Left ventricle myocardium superior (tissue), 1 donor: ENCODE measurements at regions not wholly inside any gene's neighbourhood (a gene's known extent, or its start where the extent isn't known, plus 50 kb on each side); places are given as distances from the start of the nearest gene placed in this dataset.
"Not testable (repeated sequence)": the region's sequence is repeated elsewhere in the genome, so short reads cannot be mapped to it uniquely, and the experiment has no call there.

Source experiments
- ATAC-seq: fragments of 200-7000 bp; cut with Tn5 transposase; one replicate; pipeline ENCODE4 v1.9.1; 2020; ENCODE audit warnings: mild to moderate bottlenecking, moderate library complexity
- DNase-seq: peaks from one replicate; pipeline ENCODE4 v3.0.0-alpha.2; 2020
- intact Hi-C: fragments of 100-400 bp; cut with micrococcal nuclease; formaldehyde crosslinking; loops from one replicate; pipeline ENCODE4 v1.11.0; 2022
- donor health status: DM: no; HTN: yes; CAD: no; lungs with severe emphysema.

DNA sequence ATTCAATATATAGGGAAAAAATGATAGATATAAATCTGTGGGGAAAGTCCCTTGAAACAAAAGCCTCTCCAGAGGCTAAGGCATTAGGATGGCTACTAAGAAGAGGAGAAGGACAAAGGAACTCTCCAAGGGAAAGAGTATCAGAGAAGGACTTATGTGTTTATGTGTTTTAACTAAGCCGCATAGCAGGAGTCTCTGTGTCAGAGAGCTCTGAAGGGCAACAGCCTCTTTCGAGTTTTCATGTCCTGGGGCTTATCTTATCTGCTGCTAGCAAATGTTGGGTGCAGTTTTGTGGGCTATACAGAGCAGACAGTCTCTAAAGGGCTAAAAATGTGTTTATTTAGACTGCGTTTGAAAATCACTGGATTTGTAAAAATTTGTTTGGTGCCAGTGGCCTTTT lies 1145.6 kb upstream of the DIAPH2 start:
- no peak for ATAC-seq
- no peak for DNase-seq
- intact Hi-C loops = no loop called here

DNA sequence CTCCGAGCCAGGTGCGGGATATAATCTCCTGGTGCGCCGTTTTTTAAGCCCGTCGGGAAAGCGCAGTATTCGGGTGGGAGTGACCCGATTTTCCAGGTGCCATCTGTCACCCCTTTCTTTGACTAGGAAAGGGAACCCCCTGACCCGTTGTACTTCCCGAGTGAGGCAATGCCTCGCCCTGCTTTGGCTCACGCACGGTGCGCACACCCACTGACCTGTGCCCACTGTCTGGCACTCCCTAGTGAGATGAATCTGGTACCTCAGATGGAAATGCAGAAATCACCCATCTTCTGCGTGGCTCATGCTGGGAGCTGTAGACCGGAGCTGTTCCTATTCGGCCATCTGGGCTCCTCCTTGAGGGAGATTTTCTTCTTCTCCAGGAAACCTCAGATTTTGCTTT lies 1135.1 kb upstream of the DIAPH2 start:
- ATAC-seq, intact Hi-C loops, DNase-seq: not testable (repeated sequence)

DNA sequence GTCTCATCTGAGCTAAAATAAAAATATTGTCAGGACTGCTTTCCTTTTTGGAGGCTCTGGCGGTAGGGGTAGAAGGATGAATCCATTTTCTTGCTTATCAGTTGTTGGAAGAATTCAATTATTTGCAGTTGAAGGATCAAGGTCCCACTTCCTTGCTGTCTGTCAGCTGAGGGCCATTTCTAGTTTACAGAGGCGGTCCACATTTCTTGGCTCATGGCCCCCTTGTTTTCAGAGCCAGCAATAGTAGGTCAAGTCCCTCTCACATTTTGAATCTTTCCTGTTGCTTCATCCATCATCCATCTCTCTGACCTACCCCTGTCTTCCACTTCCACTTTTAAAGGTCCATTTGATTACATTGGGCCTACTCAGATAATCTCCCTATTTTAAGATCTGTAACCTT lies 1099.3 kb upstream of the DIAPH2 start:
- no peak for ATAC-seq
- intact Hi-C loops = no loop called here
- DNase-seq = no peak

DNA sequence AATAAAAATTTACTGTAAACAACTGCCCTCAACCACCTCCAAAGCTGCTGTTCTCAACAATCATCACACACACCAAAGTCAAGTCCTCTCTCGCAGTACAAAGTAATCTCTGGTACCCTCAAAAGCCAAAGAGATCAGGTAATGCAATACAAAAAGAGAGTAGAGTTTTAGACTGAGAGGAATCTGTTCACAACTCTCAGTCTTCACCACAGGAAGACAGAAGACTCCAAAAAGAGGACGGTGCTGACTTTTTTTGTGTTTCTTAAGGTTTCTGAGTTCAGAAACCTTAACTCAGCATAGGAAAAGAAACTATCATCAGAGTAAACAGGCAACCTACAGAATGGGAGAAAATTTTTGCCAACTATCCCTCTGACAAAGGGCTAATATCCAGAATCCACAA lies 1072.3 kb upstream of the DIAPH2 start:
- DNase-seq (no peak), ATAC-seq (no peak)
- intact Hi-C loops = no loop called here

DNA sequence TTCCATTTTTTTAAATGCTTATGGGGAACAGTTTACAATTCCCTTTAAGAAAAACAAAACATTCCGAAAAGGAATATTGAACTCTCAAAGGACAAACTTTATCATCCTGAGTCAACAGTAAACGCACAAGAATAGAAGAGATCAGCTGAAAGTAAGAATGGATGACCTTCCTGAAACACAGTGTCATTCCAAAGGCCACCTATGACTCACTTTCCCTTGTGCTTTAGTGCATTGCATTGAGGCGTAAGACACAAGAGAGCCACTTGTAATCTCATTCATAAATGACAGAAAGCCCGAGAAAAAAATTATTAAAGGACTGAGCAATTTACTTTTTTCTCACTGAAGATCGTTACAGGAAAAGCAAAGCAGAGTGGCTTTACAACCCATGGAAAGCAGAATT lies 1062.4 kb upstream of the DIAPH2 start:
- ATAC-seq (no peak), DNase-seq (no peak)
- intact Hi-C loops = no loop called here

DNA sequence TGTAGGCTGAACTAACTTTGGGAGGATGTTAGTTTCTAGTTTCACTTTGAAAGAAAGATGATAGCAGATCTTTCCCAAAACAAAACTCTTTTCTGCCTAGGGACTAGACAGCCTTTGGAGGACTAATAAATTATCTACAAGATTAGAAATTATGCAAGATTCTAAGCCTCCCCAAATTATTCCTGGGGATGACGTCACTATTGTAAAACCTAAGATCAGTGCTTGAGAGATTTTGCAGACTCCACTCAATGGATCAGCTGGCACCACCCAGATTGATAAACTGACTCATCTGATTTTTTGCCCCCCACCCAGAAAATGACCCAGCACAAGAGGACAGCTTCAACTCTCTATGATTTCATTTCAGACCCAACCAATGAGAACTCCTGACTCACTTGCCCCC lies 1057.9 kb upstream of the DIAPH2 start:
- DNase-seq = no peak
- intact Hi-C loops = no loop called here
- no peak for ATAC-seq

DNA sequence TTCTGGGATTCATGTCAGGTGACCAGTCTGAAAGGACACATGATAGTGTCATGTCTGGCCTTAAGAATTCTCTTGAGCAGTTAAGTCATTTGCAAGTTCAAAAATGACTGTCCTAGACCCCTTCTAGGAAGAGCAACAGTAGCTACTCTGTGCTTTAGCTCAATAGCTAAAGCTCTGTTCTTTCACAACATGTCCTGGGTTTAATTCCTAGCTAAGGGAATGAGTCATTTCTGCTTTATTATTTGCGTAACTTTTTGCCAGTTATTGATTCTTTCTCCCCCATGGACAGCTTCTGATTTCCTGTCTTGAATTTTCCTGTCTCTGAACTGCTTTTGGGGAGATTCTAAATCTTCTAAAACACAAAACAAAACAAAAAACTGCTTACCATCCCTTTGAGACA lies 1055.8 kb upstream of the DIAPH2 start:
- intact Hi-C loops = no loop called here
- ATAC-seq = no peak
- no peak for DNase-seq

DNA sequence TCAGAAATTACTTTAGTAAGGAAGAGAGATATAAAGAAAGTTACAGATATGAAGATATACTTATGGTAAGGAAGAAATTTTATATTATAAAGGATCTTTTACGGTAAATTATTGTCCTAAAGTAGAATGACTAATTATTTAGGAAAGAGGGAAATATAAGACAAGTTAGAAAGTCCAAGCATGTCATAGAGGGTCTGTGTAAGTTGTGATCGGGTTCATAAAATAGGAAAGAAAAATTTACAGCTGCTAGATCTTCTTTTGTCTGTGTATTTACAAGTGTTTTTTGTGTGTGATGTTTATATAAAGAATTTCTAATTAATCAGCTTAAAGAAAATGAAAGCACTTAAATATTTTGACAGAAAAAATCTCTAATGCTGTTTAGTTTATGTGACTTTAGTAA lies 1054.9 kb upstream of the DIAPH2 start:
- ATAC-seq (no peak), DNase-seq (no peak)
- intact Hi-C loops = no loop called here

DNA sequence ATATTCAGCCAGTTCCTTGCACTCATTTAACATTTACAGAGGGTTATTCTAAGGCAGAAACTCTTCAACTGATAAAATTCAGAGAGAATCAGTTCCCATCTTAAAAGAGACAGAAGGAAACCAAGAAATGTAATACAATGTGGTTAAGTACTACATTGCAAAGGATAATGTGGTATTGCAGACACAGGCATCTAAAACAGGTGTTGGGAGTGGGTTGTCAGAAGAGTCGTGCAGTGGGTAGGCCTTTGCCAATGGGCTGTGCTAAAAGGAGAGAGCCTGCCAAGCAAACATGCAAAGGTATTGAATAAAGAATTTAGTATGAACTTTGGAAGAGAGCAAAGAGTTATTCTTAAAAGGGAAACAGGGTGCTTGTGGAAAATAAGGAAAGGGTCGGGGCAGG lies 1044.4 kb upstream of the DIAPH2 start:
- ATAC-seq (no peak), DNase-seq (no peak)
- intact Hi-C loops = no loop called here

DNA sequence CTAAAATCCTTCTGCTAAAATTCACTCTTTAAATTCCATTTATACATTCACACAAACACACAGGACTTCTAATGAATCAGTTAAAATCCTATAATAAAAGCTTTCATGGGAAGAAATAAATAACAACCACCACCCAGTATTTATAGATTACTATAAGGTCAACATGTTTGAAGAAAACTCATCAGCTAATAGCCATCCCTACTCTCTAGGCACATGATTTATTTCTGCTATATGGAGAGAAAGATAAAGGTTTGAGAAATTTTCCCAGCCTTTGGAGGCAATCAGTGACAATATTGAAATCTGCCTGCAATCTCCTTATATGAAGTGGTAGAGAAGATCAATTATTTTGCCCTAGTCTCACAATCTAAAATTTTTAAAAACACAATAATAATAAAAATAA lies 1038.9 kb upstream of the DIAPH2 start:
- DNase-seq (no peak), ATAC-seq (no peak)
- intact Hi-C loops = no loop called here

DNA sequence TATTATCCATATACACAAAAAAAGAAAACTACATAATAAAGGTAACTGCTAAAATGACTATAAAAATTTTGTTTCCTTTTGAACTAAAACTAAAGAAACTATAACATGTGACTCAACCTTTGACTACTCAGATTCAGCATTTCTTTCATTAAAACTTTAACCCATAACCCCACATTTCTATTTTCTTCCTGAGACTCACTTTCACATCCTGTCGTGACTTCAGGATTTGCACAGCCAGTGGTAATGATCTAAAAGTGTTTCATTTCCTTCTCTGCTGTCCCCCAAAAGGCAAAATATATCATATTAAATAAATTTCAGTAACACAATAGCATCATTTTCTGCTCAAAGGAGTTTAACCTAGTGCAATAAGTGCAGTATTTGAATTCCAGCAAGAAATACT lies 1022.4 kb upstream of the DIAPH2 start:
- intact Hi-C loops = no loop called here
- DNase-seq = no peak
- ATAC-seq = no peak

DNA sequence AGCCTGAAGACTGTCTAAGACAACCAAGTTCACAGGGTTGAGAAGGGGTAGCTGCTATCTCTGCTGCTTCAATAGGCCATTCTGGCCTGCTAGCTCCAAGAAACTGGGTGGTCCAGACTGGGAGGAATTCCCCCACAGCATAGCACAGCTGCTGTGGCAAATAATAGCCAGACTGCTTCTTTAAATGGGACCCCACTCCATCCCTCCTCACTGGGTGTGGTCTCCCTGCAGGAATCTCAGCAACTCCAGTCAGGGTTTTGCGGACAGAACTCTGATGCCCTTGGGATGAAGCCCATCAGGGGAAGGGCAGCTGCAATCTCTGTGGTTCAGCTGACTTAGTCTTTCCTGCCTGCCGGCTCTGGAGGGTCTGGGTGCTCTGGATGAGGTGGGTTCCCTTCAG lies 1018.6 kb upstream of the DIAPH2 start:
- intact Hi-C loops = no loop called here
- no peak for ATAC-seq
- no peak for DNase-seq

DNA sequence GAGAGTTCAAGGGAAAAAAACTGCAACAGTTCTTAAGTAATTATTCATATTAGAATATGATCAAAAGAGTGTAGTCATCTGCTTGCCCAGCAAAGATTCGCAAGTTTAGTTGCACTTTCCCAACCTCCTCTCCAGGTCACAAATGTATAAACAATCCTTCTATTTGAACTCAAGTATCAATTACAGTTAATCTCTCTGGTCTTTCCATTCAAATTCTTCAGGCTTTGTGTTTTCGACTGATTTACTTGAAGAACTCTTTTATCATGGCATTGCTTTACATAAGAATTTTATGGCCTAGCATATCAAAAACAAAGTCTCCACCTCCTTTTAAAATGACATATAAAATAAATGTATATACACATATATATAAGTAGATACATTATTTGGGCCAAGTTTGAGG lies 1009.6 kb upstream of the DIAPH2 start:
- ATAC-seq (no peak), DNase-seq (no peak)
- intact Hi-C loops = no loop called here

DNA sequence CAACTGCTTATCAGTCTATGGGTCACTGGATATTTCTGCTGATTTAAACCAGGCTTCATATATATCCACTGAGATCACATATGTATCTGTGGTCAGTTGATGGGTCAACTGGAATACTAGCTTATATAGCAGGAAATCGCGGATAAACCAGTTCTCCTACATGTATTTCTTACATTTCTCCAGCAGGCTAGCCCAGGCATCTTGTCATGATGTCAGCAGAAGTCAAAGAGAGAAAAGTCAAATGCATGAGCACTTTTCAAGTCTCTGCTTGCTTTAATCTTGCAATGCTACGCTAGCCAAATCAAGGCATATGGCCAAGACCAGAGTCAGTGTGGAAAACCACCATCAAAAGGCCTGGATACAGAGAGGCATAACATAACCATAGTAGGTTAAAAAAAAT lies 1008.8 kb upstream of the DIAPH2 start:
- intact Hi-C loops = no loop called here
- DNase-seq (no peak), ATAC-seq (no peak)

DNA sequence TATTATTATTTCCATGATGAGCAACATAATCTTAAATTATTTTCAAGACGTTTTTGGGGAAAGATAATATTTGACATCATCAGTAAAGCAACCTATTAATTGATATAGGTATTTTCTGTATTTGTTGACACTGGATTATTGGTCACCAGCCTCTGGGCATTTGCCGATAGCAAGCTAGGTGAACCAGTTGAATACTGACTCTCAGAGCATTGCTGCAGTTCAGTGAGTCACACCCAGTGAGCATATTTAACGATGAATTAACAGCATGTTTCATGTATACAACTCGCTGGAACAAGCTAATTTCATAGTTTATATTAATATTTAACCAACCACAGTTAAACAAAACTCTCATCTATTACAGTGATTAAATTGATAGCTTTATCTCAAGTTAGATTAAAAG lies 1006.0 kb upstream of the DIAPH2 start:
- no peak for ATAC-seq
- DNase-seq = no peak
- intact Hi-C loops = no loop called here

DNA sequence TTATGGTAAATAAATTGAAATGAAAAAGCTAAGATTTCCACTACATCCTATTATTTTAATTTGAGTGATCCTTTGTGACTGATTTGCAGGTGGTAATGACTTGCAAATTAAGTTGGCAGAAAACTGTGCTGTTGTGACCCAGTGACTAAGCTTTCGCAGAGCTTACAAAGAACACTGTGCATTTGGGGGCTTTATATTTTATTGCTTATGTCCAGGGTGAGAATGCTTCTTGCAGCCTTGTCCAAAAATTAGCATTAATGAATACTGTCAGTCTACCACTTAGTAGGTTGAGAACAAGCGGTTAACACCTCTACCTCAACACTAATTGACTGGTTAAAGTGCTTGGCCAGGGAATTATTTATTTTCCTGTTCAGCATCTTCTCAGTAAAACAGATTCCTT lies 991.3 kb upstream of the DIAPH2 start:
- intact Hi-C loops = no loop called here
- no peak for DNase-seq
- ATAC-seq = no peak

DNA sequence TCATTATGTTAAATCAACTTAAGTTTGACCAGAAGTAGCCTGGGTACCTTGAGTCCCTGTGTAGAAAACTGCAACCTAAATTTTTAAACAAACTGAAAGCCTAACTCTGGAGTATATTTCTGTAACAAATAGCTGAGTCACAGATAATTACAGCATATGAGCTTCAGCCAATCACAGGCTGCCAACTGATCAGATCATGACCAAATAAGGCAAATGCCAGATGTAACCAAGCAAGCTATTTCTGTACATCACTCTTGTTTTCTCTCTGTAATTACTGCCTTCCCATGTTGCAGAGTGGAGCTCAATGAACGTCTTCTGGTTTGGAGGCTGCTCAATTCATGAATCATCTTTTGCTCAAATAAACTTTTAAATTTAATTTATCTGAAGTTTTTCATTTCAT lies 980.9 kb upstream of the DIAPH2 start:
- no peak for DNase-seq
- intact Hi-C loops = no loop called here

DNA sequence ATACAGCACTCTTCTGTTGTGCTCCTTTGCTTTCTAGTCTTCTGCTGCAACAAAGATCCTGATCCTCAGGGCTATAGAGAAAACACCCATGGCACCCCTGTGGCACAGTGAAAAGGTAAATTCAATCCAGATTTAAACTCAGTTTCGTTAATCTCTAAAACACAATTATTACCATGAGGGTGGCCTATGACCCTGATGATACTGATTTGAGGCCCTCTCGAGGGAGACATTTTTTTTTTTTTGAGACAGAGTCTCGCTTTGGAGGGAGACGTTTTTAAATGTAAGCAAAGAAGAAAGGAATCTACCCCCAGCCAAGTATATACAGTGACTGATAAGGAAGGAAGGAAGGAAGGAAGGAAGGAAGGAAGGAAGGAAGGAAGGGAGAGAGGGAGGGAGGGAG lies 967.8 kb upstream of the DIAPH2 start:
- DNase-seq (no peak), ATAC-seq (no peak)
- intact Hi-C loops = no loop called here

More for the DNA sequence above, 980.9 kb upstream of the DIAPH2 start:
- ATAC-seq = no peak

DNA sequence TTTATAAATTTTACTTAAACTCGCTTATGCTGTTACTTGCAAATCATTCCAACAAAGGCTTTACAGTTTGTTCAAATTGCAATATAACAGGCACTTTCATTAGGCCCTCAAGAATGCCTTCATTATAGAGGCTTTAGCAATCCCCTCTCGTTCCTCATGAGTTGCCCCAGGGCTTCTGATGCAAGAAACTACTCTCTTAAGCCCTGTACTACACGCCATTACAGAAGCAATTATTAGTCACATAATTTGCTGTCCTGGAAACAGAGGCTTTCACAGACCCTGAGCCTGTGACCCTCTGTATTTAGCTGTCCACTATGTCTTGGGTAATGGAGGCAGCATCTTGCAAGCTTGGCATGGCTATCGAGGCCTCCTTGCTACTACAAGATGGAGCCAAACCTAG lies 965.9 kb upstream of the DIAPH2 start:
- DNase-seq (no peak), ATAC-seq (no peak)
- intact Hi-C loops = no loop called here

DNA sequence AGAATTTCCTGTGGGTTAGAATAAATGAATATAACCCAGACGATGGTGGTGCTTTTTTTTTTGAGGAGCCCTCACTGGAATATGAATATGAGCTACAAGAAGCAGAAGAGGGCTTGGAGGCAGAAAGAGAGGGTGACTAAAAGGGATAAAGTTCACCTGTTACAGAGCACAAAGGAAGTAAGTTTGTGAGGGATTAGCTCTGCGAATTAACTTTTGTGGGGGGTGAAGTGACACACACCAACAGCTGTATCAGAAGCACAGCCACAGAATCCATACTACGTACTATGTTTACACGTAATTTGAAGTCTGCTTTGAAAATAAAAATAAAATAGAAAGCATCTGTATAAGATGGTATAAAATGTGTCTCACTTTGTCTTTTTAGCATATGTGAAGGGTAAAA lies 963.6 kb upstream of the DIAPH2 start:
- intact Hi-C loops = no loop called here
- DNase-seq (no peak), ATAC-seq (no peak)

DNA sequence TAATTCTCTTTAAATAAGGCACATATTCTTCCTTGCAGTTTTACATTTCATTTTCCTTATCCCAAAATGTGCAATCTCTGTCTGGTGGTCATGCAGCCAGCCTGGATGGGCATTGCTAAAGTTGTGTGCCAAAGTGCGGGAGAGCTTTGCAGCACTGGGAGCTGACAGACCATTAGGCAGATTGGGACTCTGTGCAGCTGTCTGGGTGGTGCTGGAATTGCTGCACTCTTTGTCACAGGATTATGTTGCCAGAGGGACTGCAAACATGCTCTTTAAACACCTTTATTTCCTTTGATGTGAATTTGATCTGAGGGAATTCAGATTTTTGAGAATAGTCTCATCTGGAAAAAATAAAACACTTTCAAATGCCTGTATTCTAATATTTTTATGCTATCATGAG lies 956.2 kb upstream of the DIAPH2 start:
- ATAC-seq (no peak), DNase-seq (no peak)
- intact Hi-C loops = no loop called here

DNA sequence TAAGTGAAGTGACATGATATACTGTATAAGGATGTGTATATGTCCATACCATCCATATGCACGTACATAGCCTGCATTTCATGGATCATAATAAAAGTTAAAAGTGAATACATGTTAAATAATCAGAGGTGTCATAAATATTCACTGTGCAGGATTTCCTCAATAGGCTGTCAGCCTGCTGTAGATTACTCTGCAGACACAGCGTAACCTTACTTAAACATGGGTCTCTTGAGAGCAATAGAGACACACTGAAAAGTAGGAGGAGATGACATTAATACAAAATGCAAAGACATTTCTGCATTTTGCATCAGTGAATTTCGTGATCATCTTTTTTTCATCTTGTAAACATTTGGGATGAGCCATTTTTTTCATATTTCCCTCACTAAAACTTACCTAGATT lies 955.2 kb upstream of the DIAPH2 start:
- intact Hi-C loops = no loop called here
- ATAC-seq (no peak), DNase-seq (no peak)

DNA sequence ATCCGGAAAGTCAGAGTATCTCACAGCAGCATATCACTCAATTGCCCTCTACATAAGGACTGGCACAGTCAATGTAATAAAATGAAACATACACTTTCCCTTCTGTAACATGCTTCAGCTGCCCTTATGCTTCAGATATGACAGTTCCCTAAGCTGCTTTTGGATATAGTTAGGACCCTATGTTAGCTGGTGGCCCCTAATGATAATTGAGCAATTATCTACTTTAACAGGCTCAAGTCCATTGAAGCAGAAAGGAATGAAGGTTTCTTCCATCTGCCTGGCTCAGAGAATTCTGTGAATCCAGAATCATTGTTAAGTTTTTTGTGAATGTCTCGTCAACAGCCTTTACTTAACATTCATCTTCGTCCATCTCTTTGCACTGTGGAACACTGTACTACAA lies 951.2 kb upstream of the DIAPH2 start:
- DNase-seq (no peak), ATAC-seq (no peak)
- intact Hi-C loops = no loop called here
